IPS DF 6.9 (cell line): ENCODE measurements at regions not wholly inside any gene's neighbourhood (a gene's known extent, or its start where the extent isn't known, plus 50 kb on each side); places are given as distances from the start of the nearest gene placed in this dataset.
"Not testable (repeated sequence)": the region's sequence is repeated elsewhere in the genome, so short reads cannot be mapped to it uniquely, and the experiment has no call there.

Source experiments
- DNase-seq: peaks from one replicate; pipeline ENCODE4 v3.0.0-alpha.2; 2013; ENCODE audit warnings: low read depth, low spot score
- H3K27ac ChIP-seq: one replicate; pipeline ENCODE4 v1.5.1; 2013; ENCODE audit warnings: low read length, control low read depth
- H3K27me3 ChIP-seq: 2 replicates; pipeline ENCODE4 v1.6.1; 2013; ENCODE audit warnings: mild to moderate bottlenecking, low read length; ENCODE audit not compliant: control insufficient read depth, insufficient read depth
- H3K36me3 ChIP-seq: 2 replicates; pipeline ENCODE4 v1.6.1; 2013; ENCODE audit warnings: low read length; ENCODE audit not compliant: control insufficient read depth, insufficient read depth
- H3K4me1 ChIP-seq: 2 replicates; pipeline ENCODE4 v1.6.1; 2013; ENCODE audit warnings: low read length; ENCODE audit not compliant: control insufficient read depth, insufficient read depth
- H3K4me3 ChIP-seq: 2 replicates; pipeline ENCODE4 v1.5.1; 2013; ENCODE audit warnings: mild to moderate bottlenecking, low read length
- H3K9me3 ChIP-seq: 2 replicates; pipeline ENCODE4 v1.6.1; 2013; ENCODE audit warnings: low read length, inconsistent platforms; ENCODE audit not compliant: control insufficient read depth, insufficient read depth
- WGBS: extraction: QIAGEN DNeasy Blood & Tissue Kit; methylation state at CpG from one replicate; pipeline ENCODE4 v1.1.7; 2013; ENCODE audit warnings: mixed read lengths, missing lambda C conversion rate; ENCODE audit not compliant: insufficient read length, insufficient coverage; 5-methylcytosine and 5-hydroxymethylcytosine counted together

DNA sequence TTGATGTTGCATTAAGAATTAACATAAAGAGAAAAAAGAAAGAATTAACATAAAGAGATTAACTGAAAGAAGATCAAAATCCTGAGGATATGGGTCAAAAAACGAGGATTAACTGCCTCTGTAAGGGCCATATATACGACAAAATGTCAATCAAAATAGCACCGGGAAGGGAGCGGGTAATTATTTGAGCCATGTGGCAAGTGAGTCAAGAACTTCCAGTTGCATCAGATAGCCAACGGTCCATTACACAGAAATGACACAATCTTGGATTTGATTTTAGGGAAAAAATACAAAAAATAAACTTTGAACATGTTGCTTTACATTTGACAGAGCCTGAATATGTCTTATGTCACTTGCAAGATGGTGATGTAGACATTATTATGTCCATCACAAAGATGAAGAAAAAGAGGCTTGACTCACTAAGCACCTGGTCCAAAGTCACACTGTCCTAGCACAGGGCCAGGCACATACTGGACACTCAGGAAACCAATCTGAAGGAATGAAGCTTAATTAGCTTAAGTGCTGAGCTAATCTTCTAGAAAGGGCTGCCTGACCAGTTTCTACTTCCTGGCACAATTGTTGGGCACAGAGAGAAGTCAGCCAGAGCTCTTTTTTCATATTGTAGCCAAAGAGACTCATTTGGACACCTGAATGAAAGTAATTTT lies 273.2 kb upstream of the PAPPA start:
- H3K27me3 ChIP-seq = no peaks in the 10 kb centered on the region
- WGBS = no CpG with 5 or more reads among the region's 5 CpGs
- H3K36me3 ChIP-seq = no peaks in the 10 kb centered on the region
- H3K4me1 ChIP-seq = peaks cover 1% of the 10 kb centered on the region; the same call in 1 of the 2 replicates
- H3K4me3 ChIP-seq = no peak overlapping the region
- DNase-seq = no peak
- no peaks in the 10 kb centered on the region for H3K9me3 ChIP-seq
- no peak overlapping the region for H3K27ac ChIP-seq

- H3K4me3 ChIP-seq = no peak overlapping the region
- no peaks in the 10 kb centered on the region for H3K9me3 ChIP-seq
- no peaks in the 10 kb centered on the region for H3K36me3 ChIP-seq
- no peak for DNase-seq
- H3K4me1 ChIP-seq = peaks cover 1% of the 10 kb centered on the region; the same call in 1 of the 2 replicates
- H3K27ac ChIP-seq = no peak overlapping the region
- no peaks in the 10 kb centered on the region for H3K27me3 ChIP-seq
Measured at GRCh38 chr9:115882911-115883310, 270.7 kb upstream of the PAPPA start.

- Histone ChIP-seq H3K4me1 (peaks cover 1% of the 10 kb centered on the region; the same call in 1 of the 2 replicates), H3K4me3 (no peak overlapping the region), H3K27me3 (no peaks in the 10 kb centered on the region), H3K36me3 (no peaks in the 10 kb centered on the region), H3K27ac (no peak overlapping the region), H3K9me3 (no peaks in the 10 kb centered on the region)
- DNase-seq = peak; percentile 60
- WGBS = no CpG with 5 or more reads among the region's 5 CpGs
Measured at GRCh38 chr9:115883467-115884329, 269.9 kb upstream of the PAPPA start.

- no CpG with 5 or more reads among the region's 2 CpGs for WGBS
- peaks cover 1% of the 10 kb centered on the region; the same call in 1 of the 2 replicates for H3K4me1 ChIP-seq
- no peak overlapping the region for H3K27ac ChIP-seq
- no peaks in the 10 kb centered on the region for H3K9me3 ChIP-seq
- DNase-seq = no peak
- H3K27me3 ChIP-seq = no peaks in the 10 kb centered on the region
- no peak overlapping the region for H3K4me3 ChIP-seq
- no peaks in the 10 kb centered on the region for H3K36me3 ChIP-seq
Measured at GRCh38 chr9:115884846-115885245, 268.7 kb upstream of the PAPPA start.

DNA sequence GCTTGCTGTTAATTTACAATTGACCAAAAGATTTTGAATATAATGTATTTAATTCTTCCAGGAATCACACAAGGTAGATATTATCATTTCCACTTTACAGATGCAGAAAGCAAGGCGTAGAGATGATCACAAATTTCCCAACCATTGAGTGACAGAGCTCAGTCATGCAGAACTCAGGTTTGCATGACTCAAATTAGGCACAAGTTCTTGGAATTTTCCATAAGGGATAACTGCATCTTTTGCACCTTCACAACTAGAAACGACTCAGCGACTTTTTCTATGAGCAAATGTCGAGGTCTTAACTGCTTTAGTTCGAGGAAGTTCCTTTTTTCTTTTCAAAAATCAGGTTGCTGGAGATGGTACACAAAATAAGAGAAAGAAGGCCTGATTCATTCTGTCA lies 265.5 kb upstream of the PAPPA start:
- H3K36me3 ChIP-seq = no peaks in the 10 kb centered on the region
- DNase-seq = no peak
- no peak overlapping the region for H3K4me3 ChIP-seq
- H3K27ac ChIP-seq = no peak overlapping the region
- H3K4me1 ChIP-seq = peaks cover 1% of the 10 kb centered on the region; the same call in 1 of the 2 replicates
- no CpG with 5 or more reads among the region's 5 CpGs for WGBS
- no peaks in the 10 kb centered on the region for H3K9me3 ChIP-seq
- H3K27me3 ChIP-seq = no peaks in the 10 kb centered on the region

- Histone ChIP-seq H3K9me3 (no peaks in the 10 kb centered on the region), H3K36me3 (no peaks in the 10 kb centered on the region), H3K27me3 (no peaks in the 10 kb centered on the region), H3K27ac (no peak overlapping the region), H3K4me1 (no peaks in the 10 kb centered on the region), H3K4me3 (no peak overlapping the region)
- WGBS = no CpG with 5 or more reads among the region's 2 CpGs
- DNase-seq = no peak
Measured at GRCh38 chr9:115891929-115892328, 261.7 kb upstream of the PAPPA start.

DNA sequence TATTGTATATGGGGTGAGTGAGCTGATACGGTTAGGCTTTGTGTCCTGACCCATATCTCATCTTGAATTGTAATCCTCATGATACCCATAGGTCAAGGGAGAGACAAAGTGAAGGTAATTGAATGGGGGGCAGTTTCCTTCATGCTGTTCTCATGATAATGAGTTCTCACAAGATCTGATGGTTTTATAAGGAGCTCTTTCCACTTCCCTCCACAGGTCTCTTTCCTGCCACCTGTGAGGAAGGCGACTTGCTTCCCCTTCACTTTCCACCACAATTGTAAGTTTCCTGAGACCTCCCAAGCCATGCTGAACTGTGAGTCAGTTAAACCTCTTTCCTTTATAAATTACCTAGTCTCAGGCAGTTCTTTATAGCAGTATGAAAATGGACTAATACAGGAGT lies 255.1 kb upstream of the PAPPA start:
- not testable (repeated sequence) for H3K36me3 ChIP-seq, H3K27ac ChIP-seq, DNase-seq, H3K4me3 ChIP-seq, H3K4me1 ChIP-seq, H3K9me3 ChIP-seq, H3K27me3 ChIP-seq
- WGBS = no CpG with 5 or more reads among the region's 2 CpGs

DNA sequence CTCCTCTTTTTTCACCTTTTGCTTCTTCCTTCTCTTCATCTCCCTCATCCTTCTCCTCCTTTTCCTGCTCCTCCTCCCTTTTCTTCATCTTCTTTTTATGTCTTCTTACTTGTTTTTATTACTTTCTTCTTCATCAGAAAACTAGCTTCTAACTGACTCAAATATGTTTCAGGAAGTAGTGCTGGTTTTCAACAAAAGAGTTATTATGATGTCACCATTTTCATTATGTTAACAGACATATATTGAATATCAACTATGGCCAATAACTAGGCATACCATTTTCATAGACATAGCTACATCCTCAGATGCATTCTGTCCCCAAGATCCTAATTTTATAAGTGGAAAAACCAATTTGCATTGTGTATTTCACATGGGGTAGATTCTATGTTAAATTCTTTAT lies 252.9 kb upstream of the PAPPA start:
- H3K36me3 ChIP-seq = no peaks in the 10 kb centered on the region
- H3K9me3 ChIP-seq = no peaks in the 10 kb centered on the region
- no peaks in the 10 kb centered on the region for H3K4me1 ChIP-seq
- H3K27ac ChIP-seq = no peak overlapping the region
- no peak for DNase-seq
- no peak overlapping the region for H3K4me3 ChIP-seq
- H3K27me3 ChIP-seq = no peaks in the 10 kb centered on the region

- Histone ChIP-seq H3K4me3 (no peak overlapping the region), H3K4me1 (no peaks in the 10 kb centered on the region), H3K9me3 (no peaks in the 10 kb centered on the region), H3K36me3 (no peaks in the 10 kb centered on the region), H3K27ac (no peak overlapping the region), H3K27me3 (no peaks in the 10 kb centered on the region)
- DNase-seq = no peak
- no CpG with 5 or more reads among the region's 2 CpGs for WGBS
Measured at GRCh38 chr9:115910959-115911358, 242.6 kb upstream of the PAPPA start.

- Histone ChIP-seq H3K4me1 (no peaks in the 10 kb centered on the region), H3K27ac (no peak overlapping the region), H3K9me3 (no peaks in the 10 kb centered on the region), H3K27me3 (no peaks in the 10 kb centered on the region), H3K36me3 (no peaks in the 10 kb centered on the region), H3K4me3 (no peak overlapping the region)
- WGBS = no CpG with 5 or more reads among the region's 4 CpGs
- no peak for DNase-seq
Measured at GRCh38 chr9:115912086-115912485, 241.5 kb upstream of the PAPPA start.

DNA sequence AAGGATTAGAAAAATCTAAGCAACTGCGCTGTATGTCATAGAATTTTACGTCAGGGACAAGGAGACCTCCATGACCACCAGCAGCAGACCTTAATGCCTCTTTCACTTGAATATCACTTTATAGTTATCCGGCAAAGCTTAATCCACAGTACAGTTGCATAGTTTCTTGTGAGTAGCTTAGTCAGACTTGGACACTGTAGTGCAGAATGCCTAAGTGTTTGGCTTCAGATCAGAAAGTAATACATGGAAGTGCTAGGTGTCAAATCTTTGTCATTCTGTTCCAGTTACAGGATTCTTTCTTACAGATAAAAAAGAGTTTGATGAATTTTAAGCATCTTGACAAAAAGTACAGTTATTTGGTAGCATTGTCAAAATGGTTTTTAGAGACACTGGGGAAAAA lies 239.9 kb upstream of the PAPPA start:
- H3K27me3 ChIP-seq = no peaks in the 10 kb centered on the region
- H3K27ac ChIP-seq = no peak overlapping the region
- H3K4me1 ChIP-seq = no peaks in the 10 kb centered on the region
- no peak overlapping the region for H3K4me3 ChIP-seq
- no peak for DNase-seq
- no peaks in the 10 kb centered on the region for H3K9me3 ChIP-seq
- H3K36me3 ChIP-seq = no peaks in the 10 kb centered on the region
- no CpG with 5 or more reads among the region's 3 CpGs for WGBS
